Psoas muscle (tissue), 7 donors: ENCODE measurements at regions not wholly inside any gene's neighbourhood (a gene's known extent, or its start where the extent isn't known, plus 50 kb on each side); places are given as distances from the start of the nearest gene placed in this dataset.

Experiments used
- ATAC-seq, 4 donors: fragments of 200-7000 bp; cut with Tn5 transposase; one replicate each; pipeline ENCODE4 v1.9.1; 2020; ENCODE audit warnings: moderate library complexity in 3 of 4, mild to moderate bottlenecking in 2 of 4
- DNase-seq, 2 donors: peaks; one replicate each; pipeline ENCODE4 v3.0.0-alpha.2; 2020
- H3K27ac ChIP-seq: fragments of 200-600 bp; one replicate; pipeline ENCODE4 v1.8.0; 2022
- H3K27me3 ChIP-seq, 3 donors: fragments of 200-600 bp in 1 of 3; one replicate each; pipeline versions ENCODE4 v1.6.1 to v1.8.0; 2013 to 2022; ENCODE audit warnings: low read length in 2 of 3, mild to moderate bottlenecking in 2 of 3, moderate library complexity in 1 of 3; ENCODE audit not compliant: insufficient read depth in 3 of 3
- H3K36me3 ChIP-seq, 2 donors: fragments of 200-600 bp in 1 of 2; one replicate each; pipeline versions ENCODE4 v1.6.1 to v1.8.0; 2013 to 2022; ENCODE audit warnings: low read depth in 1 of 2, mild to moderate bottlenecking in 1 of 2, moderate library complexity in 1 of 2; ENCODE audit not compliant: insufficient read depth in 1 of 2
- H3K4me1 ChIP-seq: fragments of 200-600 bp; one replicate; pipeline ENCODE4 v1.8.0; 2022
- H3K4me3 ChIP-seq: fragments of 200-600 bp; one replicate; pipeline ENCODE4 v1.8.0; 2022; ENCODE audit warnings: mild to moderate bottlenecking
- H3K9me3 ChIP-seq: fragments of 200-600 bp; one replicate; pipeline ENCODE4 v1.8.0; 2022
- WGBS, 3 donors: extraction: QIAGEN DNeasy Blood & Tissue Kit; methylation state at CpG; one replicate each; pipeline versions ENCODE4 v1.1.6 to v1.1.7; 2013; 5-methylcytosine and 5-hydroxymethylcytosine counted together
- intact Hi-C, 2 donors: fragments of 100-400 bp; cut with DNase I; formaldehyde crosslinking; loops; one replicate each; pipeline versions ENCODE4 v1.11.0 to v1.14.2; 2022
- TF ChIP-seq, protein P1 (sequence below): fragments of 200-600 bp; IDR thresholded peaks from one replicate; pipeline ENCODE4 v1.8.0; 2022; ENCODE audit warnings: antibody characterized with exemption
- donor health status: healthy with polysubstance abuse.
- donor health status: DM: no; HTN: no; CAD: no; lungs with moderate emphysema.
- donor health status: Bipolar disorder and iron deficiency.
- donor health status: healthy.
- donor health status: DM: yes; HTN: yes; CAD: no.
- donor health status: DM: no; HTN: no; CAD: no.
- donor health status: DM: yes; HTN: yes; CAD: no.

DNA sequence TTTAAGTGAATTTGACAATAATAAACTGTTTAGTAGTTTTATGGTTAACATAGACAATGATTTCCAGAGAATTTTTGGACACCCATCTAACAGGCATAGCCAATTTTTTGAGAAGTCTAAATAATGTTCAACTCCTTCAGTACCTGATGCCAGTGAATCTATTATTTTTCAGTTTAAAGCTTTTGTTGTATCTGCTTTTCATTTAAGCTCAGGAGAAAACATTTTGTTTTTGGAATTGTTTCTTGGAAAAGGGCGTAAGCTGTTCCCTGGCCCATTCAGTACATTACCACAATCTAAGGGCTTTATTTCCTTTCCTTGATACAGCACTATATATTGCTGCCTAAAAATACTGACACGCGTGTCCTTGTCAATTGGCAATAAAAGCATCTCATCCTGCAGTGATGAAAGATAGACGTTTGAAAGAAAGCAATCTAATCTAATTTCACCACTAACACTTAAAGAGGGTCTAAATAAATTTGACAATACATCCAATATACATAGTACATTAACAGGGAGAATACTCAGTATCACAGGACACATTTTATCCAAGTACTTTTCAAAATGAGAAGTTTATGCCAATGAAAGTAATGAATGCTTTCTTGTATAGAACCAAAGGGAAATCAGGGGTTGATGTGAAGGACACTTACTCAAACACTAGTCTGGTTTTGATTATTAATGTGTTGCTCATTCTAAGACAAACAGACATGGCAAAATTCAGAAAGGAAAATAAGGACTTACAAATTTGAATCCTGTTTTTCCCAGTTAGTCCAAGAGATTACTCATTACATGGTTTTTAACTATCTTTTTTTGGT is 104.2 kb upstream of the LGR5 start:
- H3K4me1 ChIP-seq = no peaks in the 10 kb centered on the region
- TF ChIP-seq, protein P1, sequence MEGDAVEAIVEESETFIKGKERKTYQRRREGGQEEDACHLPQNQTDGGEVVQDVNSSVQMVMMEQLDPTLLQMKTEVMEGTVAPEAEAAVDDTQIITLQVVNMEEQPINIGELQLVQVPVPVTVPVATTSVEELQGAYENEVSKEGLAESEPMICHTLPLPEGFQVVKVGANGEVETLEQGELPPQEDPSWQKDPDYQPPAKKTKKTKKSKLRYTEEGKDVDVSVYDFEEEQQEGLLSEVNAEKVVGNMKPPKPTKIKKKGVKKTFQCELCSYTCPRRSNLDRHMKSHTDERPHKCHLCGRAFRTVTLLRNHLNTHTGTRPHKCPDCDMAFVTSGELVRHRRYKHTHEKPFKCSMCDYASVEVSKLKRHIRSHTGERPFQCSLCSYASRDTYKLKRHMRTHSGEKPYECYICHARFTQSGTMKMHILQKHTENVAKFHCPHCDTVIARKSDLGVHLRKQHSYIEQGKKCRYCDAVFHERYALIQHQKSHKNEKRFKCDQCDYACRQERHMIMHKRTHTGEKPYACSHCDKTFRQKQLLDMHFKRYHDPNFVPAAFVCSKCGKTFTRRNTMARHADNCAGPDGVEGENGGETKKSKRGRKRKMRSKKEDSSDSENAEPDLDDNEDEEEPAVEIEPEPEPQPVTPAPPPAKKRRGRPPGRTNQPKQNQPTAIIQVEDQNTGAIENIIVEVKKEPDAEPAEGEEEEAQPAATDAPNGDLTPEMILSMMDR = no peak
- H3K27me3 ChIP-seq = peaks cover 0 to 3% (median 0%) of the 10 kb centered on the region in 3 donors
- no peak for DNase-seq
- no peak for ATAC-seq
- H3K27ac ChIP-seq = no peak overlapping the region
- no peaks in the 10 kb centered on the region for H3K36me3 ChIP-seq
- no peak overlapping the region for H3K4me3 ChIP-seq
- WGBS, 3 donors = 76 to 79% (median 78%) methylated on average over 4 of the region's 4 CpGs
- H3K9me3 ChIP-seq = no peaks in the 10 kb centered on the region
- intact Hi-C loops = no loop called here

DNA sequence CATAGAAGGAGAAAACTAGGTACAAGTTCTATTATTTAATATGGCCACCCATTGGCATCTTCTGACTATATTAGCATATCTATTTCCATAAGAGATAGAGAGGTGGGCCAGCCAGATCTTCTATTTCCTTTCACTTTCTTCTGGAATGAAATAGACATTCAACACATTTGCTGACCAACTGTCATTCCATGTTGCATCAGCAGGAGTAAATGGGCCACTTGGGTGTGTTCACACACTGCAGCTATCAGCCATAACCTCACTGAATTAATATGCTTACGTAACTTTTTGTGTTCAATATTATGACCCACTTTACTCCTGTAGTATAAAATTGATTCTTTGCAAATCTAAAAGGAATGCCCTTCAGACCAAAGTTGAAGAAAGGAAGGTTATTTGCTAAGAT is 106.2 kb upstream of the LGR5 start:
- Histone ChIP-seq H3K4me1 (no peaks in the 10 kb centered on the region), H3K36me3 (no peaks in the 10 kb centered on the region), H3K4me3 (no peak overlapping the region), H3K27me3 (peaks cover 0 to 3% (median 0%) of the 10 kb centered on the region in 3 donors), H3K9me3 (no peaks in the 10 kb centered on the region), H3K27ac (no peak overlapping the region)
- ATAC-seq (no peak), DNase-seq (no peak)
- TF ChIP-seq, protein P1 = no peak
- intact Hi-C loops = no loop called here
- 90 to 94% (median 91%) methylated on average over 1 of the region's 1 CpG for WGBS, 3 donors

DNA sequence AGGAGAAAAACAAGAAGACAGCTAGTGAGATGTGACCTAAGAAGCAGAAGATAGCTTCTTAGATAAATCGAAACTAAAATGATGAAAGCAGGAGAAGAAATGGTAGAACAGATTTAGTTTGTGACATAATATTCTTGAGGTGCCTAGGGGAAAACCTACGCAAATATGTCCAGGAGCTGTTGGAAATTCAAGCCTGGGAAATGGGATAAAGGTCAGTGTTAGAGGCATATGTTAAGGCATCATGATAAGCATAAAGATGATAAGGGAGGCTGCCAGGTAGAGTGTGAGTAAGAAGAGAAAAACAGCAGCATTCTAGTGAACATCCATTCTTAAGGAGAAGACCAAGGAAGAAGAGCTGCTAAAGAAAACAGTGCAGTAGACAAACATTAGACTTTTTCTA is 109.6 kb upstream of the LGR5 start:
- Histone ChIP-seq H3K27ac (no peak overlapping the region), H3K4me1 (no peaks in the 10 kb centered on the region), H3K36me3 (no peaks in the 10 kb centered on the region), H3K4me3 (no peak overlapping the region), H3K9me3 (no peaks in the 10 kb centered on the region), H3K27me3 (peaks cover 0 to 3% (median 0%) of the 10 kb centered on the region in 3 donors)
- 77 to 88% (median 86%) methylated on average over 2 of the region's 2 CpGs for WGBS, 3 donors
- TF ChIP-seq, protein P1 = no peak
- intact Hi-C loops = no loop called here
- DNase-seq (no peak), ATAC-seq (no peak)

DNA sequence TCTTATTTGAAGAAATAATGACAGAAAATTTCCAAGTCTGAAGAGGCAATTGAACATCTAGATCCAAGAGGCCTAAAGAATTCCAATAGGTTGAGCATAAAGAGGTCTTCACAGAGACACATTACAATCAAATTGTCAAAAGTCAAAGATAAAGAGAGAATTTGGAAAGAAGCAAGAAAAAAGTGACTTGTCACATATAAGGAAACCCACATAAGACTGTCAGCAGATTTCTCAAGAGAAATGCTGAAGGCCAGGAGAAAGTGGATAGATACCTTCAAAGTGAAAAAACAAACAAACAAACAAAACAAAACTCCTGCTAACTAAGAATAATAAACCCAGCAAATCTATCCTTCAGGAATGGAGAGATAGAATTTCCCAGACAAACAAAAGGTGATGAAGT is 118.1 kb upstream of the LGR5 start:
- ATAC-seq (no peak), DNase-seq (no peak)
- H3K4me1 ChIP-seq = no peaks in the 10 kb centered on the region
- H3K36me3 ChIP-seq = no peaks in the 10 kb centered on the region
- H3K27me3 ChIP-seq = no peaks in the 10 kb centered on the region
- H3K27ac ChIP-seq = no peak overlapping the region
- intact Hi-C loops = no loop called here
- H3K9me3 ChIP-seq = peaks cover 18% of the 10 kb centered on the region
- TF ChIP-seq, protein P1 = no peak
- no peak overlapping the region for H3K4me3 ChIP-seq

DNA sequence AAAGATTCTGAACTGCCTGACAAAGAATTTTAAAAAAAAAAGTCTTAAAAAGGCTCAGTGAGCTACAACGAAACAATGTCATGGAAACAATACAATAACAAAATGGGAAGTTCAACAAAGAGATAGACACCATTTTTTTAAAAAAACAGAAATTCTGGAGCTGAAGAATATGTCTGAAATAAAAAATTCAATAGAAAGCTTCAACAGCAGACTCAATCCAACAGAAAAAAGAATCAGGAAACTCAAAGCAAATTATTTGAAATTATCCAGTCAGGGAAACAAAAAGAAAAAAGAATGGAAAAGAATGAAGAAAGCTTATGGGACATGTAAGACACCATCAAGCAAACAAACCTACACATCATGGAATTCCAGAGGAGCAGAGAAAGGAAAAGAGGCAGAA is 118.5 kb upstream of the LGR5 start:
- intact Hi-C loops = no loop called here
- ATAC-seq (no peak), DNase-seq (no peak)
- H3K36me3 ChIP-seq = no peaks in the 10 kb centered on the region
- no peak overlapping the region for H3K4me3 ChIP-seq
- TF ChIP-seq, protein P1 = no peak
- no peaks in the 10 kb centered on the region for H3K27me3 ChIP-seq
- no peaks in the 10 kb centered on the region for H3K4me1 ChIP-seq
- peaks cover 18% of the 10 kb centered on the region for H3K9me3 ChIP-seq
- WGBS, 3 donors = 74 to 97% (median 89%) methylated on average over 1 of the region's 1 CpG
- no peak overlapping the region for H3K27ac ChIP-seq
